DND-41 (cell line): ENCODE measurements at regions not wholly inside any gene's neighbourhood (a gene's known extent, or its start where the extent isn't known, plus 50 kb on each side); places are given as distances from the start of the nearest gene placed in this dataset.
"Not testable (repeated sequence)": the region's sequence is repeated elsewhere in the genome, so short reads cannot be mapped to it uniquely, and the experiment has no call there.

Source experiments
- ATAC-seq: fragments of 200-7000 bp; cut with Tn5 transposase; 3 replicates; pipeline ENCODE4 v1.9.1; 2021; ENCODE audit warnings: low read depth; ENCODE audit not compliant: insufficient read depth
- DNase-seq: peaks from one replicate; pipeline ENCODE4 v3.0.0-alpha.2; 2020
- H2AFZ ChIP-seq: 2 replicates; pipeline ENCODE4 v1.6.0; 2012; ENCODE audit warnings: low read depth, low read length
- H3K27ac ChIP-seq: 2 replicates; pipeline ENCODE4 v1.5.1; 2012; ENCODE audit warnings: low read length, inconsistent platforms
- H3K27me3 ChIP-seq: fragments of 200-600 bp; sonication (generic); 2 replicates; pipeline ENCODE4 v1.6.0; 2012; ENCODE audit warnings: low read length, mild to moderate bottlenecking, inconsistent platforms; ENCODE audit not compliant: insufficient read depth, poor library complexity
- H3K36me3 ChIP-seq: 2 replicates; pipeline ENCODE4 v1.5.1; 2012; ENCODE audit warnings: low read length, inconsistent platforms; ENCODE audit not compliant: insufficient read depth
- H3K4me1 ChIP-seq: 2 replicates; pipeline ENCODE4 v1.5.1; 2012; ENCODE audit warnings: mild to moderate bottlenecking, low read length; ENCODE audit not compliant: insufficient read depth
- H3K4me2 ChIP-seq: 2 replicates; pipeline ENCODE4 v1.6.0; 2012; ENCODE audit warnings: mild to moderate bottlenecking, moderate library complexity, low read length, inconsistent platforms; ENCODE audit not compliant: insufficient read depth
- H3K4me3 ChIP-seq, 2 experiments: fragments of 200-600 bp in 1 of 2; shearing (Covaris generic) in 1 of 2; 2 replicates each; pipeline ENCODE4 v1.5.1; 2012 to 2016; ENCODE audit warnings: inconsistent platforms in 2 of 2, low read length in 2 of 2, mild to moderate bottlenecking in 2 of 2, low read depth in 1 of 2, moderate library complexity in 1 of 2
- H3K79me2 ChIP-seq: 2 replicates; pipeline ENCODE4 v1.6.0; 2012; ENCODE audit warnings: low read length, inconsistent platforms; ENCODE audit not compliant: insufficient read depth
- H3K9ac ChIP-seq: 2 replicates; pipeline ENCODE4 v1.6.0; 2012; ENCODE audit warnings: low read depth, mild to moderate bottlenecking, inconsistent platforms, low read length, moderate library complexity
- H3K9me3 ChIP-seq: 2 replicates; pipeline ENCODE4 v1.5.1; 2012; ENCODE audit warnings: low read length, moderate library complexity, mild to moderate bottlenecking, inconsistent platforms; ENCODE audit not compliant: insufficient read depth, severe bottlenecking
- H4K20me1 ChIP-seq: 2 replicates; pipeline ENCODE4 v1.6.0; 2012; ENCODE audit warnings: low read length; ENCODE audit not compliant: insufficient read depth
- EZH2 ChIP-seq: IDR thresholded peaks from 3 replicates; pipeline ENCODE4 v1.6.1; 2012; ENCODE audit warnings: borderline replicate concordance, low read depth, mild to moderate bottlenecking, moderate library complexity, low read length, inconsistent platforms; ENCODE audit not compliant: severe bottlenecking
- TF ChIP-seq, protein P1 (sequence below): IDR thresholded peaks from 2 replicates; pipeline ENCODE4 v1.5.1; 2012; ENCODE audit warnings: borderline replicate concordance, low read length, moderate library complexity, mild to moderate bottlenecking; ENCODE audit not compliant: poor library complexity, severe bottlenecking; ENCODE audit errors: extremely low read depth

DNA sequence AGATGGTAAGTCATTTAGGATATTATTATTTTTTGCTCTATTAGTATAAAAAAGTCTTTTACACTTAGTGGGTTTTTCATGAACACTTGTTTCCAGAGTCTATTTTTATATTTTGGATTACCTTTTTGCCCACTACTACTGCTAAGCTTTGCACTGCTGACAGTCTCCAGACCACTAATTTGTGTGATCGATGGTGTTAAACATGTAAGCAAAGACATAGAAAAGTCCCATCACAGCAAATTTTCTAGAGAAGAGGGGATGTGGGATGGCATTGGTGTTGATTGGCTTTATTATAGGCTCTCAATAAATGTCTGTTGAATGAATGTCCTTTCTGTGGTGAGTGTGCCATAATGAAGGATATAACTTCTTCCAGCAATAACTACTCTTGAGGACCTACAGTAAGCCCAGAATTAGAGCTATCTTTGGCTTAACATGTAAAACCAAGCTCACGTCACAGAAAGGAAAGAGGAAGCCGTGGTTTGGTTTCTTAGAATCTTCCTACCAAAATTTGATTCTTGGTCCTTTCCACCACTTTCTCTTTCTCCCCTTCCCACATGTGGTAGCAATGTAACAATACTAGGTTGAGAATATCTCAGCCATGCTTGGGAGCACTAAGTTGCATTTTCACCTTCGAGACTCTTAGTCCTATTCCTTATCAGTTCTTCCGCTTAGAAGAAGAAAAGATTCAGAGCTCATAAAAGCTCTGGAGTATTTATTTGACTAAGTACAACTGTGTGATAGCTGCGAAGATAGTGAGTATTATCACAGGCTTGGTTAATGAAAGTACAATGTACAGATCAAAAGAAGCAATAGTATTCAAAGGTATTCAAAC, 90.6 kb upstream of the UMPS start:
- no peaks in the 10 kb centered on the region for H3K79me2 ChIP-seq
- no peak overlapping the region for H3K9ac ChIP-seq
- no peaks in the 10 kb centered on the region for H3K36me3 ChIP-seq
- no peak overlapping the region for H3K4me2 ChIP-seq
- no peak overlapping the region for H2AFZ ChIP-seq
- H3K4me3 ChIP-seq: no peak overlapping the region
- no peak overlapping the region for H3K27ac ChIP-seq
- no peak for TF ChIP-seq EZH2
- TF ChIP-seq, protein P1, sequence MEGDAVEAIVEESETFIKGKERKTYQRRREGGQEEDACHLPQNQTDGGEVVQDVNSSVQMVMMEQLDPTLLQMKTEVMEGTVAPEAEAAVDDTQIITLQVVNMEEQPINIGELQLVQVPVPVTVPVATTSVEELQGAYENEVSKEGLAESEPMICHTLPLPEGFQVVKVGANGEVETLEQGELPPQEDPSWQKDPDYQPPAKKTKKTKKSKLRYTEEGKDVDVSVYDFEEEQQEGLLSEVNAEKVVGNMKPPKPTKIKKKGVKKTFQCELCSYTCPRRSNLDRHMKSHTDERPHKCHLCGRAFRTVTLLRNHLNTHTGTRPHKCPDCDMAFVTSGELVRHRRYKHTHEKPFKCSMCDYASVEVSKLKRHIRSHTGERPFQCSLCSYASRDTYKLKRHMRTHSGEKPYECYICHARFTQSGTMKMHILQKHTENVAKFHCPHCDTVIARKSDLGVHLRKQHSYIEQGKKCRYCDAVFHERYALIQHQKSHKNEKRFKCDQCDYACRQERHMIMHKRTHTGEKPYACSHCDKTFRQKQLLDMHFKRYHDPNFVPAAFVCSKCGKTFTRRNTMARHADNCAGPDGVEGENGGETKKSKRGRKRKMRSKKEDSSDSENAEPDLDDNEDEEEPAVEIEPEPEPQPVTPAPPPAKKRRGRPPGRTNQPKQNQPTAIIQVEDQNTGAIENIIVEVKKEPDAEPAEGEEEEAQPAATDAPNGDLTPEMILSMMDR: no peak
- peak; percentile 83 for ATAC-seq
- no peaks in the 10 kb centered on the region for H4K20me1 ChIP-seq
- H3K27me3 ChIP-seq: peaks cover 16% of the 10 kb centered on the region
- no peaks in the 10 kb centered on the region for H3K9me3 ChIP-seq
- DNase-seq: peak; percentile 8
- peaks cover 7% of the 10 kb centered on the region; the same call in 1 of the 2 replicates for H3K4me1 ChIP-seq

DNA sequence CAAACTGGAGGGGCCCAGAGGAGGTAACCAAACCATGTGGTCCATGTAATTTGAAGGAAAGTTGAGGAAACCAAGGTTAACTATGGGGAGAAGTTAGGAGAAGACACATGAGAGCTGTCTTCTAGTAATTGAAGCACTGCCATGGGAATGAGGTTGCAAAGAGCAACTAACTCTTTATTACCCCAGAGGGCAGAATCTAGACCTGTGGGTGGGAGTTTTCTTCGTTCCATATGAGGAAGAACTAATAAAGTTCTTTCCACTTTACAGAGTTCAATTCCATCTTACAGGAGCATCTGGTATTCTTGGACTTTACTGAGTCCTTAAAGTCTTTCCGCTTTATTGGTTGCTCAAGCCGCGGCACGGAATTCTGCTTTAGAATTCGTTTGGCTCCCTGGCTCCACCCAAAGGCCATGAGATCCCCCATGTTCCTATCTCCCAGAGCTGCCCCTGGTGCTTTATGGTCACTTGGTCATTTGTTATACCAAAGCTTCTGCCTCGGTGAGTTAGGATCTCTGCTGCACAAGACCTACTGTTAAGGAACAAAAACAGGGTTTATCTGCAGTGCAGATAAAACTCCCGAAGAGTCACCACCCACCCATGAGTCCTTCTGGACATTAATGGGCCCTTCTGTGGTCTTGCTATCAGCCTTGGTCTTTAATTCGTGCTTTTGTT, 89.5 kb upstream of the UMPS start:
- DNase-seq: no peak
- H3K4me1 ChIP-seq: peaks cover 7% of the 10 kb centered on the region; the same call in 1 of the 2 replicates
- H3K9ac ChIP-seq: no peak overlapping the region

DNA sequence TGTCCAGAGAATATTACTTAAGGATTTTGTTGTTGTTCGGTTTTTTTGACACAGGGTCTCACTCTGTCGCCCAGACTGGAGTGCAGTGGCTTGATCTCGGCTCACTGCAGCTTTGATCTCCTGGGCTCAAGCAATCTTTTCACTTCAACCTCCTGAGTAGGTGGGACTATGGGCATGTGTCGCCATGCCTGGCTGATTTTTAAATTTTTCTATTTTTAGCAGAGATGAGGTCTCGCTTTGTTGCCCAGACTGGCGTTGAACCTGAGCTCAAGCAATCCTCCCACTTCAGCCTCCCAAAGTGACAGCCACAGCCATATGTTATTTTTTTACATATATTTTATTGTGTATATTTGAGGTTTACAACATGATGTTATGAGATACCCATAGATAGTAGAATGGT, 86.8 kb upstream of the UMPS start:
- no peak overlapping the region for H2AFZ ChIP-seq
- no peak for DNase-seq
- no peak overlapping the region for H3K9ac ChIP-seq
- H3K36me3 ChIP-seq: no peaks in the 10 kb centered on the region
- no peak overlapping the region for H3K4me2 ChIP-seq
- no peak for ATAC-seq
- no peak for TF ChIP-seq EZH2
- TF ChIP-seq, protein P1: no peak
- no peaks in the 10 kb centered on the region for H3K9me3 ChIP-seq
- H3K4me1 ChIP-seq: peaks cover 7% of the 10 kb centered on the region; the same call in 1 of the 2 replicates
- H3K4me3 ChIP-seq: no peak overlapping the region
- no peaks in the 10 kb centered on the region for H4K20me1 ChIP-seq
- H3K27me3 ChIP-seq: peaks cover 7% of the 10 kb centered on the region
- no peak overlapping the region for H3K27ac ChIP-seq
- no peaks in the 10 kb centered on the region for H3K79me2 ChIP-seq

More for the DNA sequence above, 89.5 kb upstream of the UMPS start:
- Histone ChIP-seq H4K20me1 (no peaks in the 10 kb centered on the region), H3K36me3 (no peaks in the 10 kb centered on the region), H3K79me2 (no peaks in the 10 kb centered on the region), H3K9me3 (no peaks in the 10 kb centered on the region), H3K27ac (no peak overlapping the region), H2AFZ (no peak overlapping the region), H3K4me2 (no peak overlapping the region), H3K27me3 (peaks cover 16% of the 10 kb centered on the region), H3K4me3 (no peak overlapping the region)
- TF ChIP-seq, protein P1: no peak
- no peak for TF ChIP-seq EZH2
- ATAC-seq: no peak

DNA sequence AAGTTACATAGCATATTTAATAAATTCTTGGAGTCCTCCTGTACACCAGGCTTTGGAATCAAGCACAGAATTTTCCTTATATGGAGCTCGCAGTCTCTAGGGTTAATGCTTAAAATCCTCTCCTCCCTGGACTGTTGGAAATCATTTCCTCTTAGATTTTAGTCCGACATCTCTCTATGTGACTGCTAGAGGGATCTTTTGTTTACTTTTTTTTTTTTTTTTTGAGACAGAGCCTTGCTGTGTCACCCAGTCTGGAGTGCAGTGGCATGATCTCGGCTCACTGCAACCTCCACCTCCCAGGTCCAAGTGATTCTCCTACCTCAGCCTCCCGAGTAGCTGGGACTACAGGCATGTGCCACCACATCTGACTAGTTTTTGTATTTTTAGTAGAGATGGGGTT, 84.1 kb upstream of the UMPS start:
- H4K20me1 ChIP-seq, H3K9me3 ChIP-seq, H3K36me3 ChIP-seq, H3K4me2 ChIP-seq, H3K79me2 ChIP-seq, H3K27me3 ChIP-seq, ATAC-seq, H3K4me1 ChIP-seq, H3K9ac ChIP-seq, DNase-seq, H3K4me3 ChIP-seq, H2AFZ ChIP-seq, H3K27ac ChIP-seq: not testable (repeated sequence)
